Osteocyte (in vitro differentiated cells): ENCODE measurements at regions not wholly inside any gene's neighbourhood (a gene's known extent, or its start where the extent isn't known, plus 50 kb on each side); places are given as distances from the start of the nearest gene placed in this dataset.

ENCODE experiments used
- DNase-seq: peaks from one replicate; pipeline ENCODE4 v3.0.0; 2021; ENCODE audit warnings: mixed read lengths; ENCODE audit not compliant: unreplicated experiment; ENCODE audit errors: extremely low spot score
- H3K27ac Mint-ChIP-seq: one replicate; pipeline ENCODE4 v1.8.0; 2021; ENCODE audit warnings: mild to moderate bottlenecking, mixed read lengths; ENCODE audit not compliant: unreplicated experiment
- H3K27me3 Mint-ChIP-seq: one replicate; pipeline ENCODE4 v1.8.0; 2021; ENCODE audit warnings: mixed read lengths; ENCODE audit not compliant: unreplicated experiment
- H3K36me3 Mint-ChIP-seq: one replicate; pipeline ENCODE4 v1.8.0; 2021; ENCODE audit warnings: mixed read lengths; ENCODE audit not compliant: unreplicated experiment
- H3K4me1 Mint-ChIP-seq: one replicate; pipeline ENCODE4 v1.8.0; 2021; ENCODE audit warnings: mixed read lengths; ENCODE audit not compliant: unreplicated experiment
- H3K4me3 Mint-ChIP-seq: one replicate; pipeline ENCODE4 v1.8.0; 2021; ENCODE audit warnings: mild to moderate bottlenecking, moderate library complexity, mixed read lengths; ENCODE audit not compliant: unreplicated experiment
- H3K9me3 Mint-ChIP-seq: one replicate; pipeline ENCODE4 v1.8.0; 2021; ENCODE audit warnings: mixed read lengths; ENCODE audit not compliant: unreplicated experiment
- TF ChIP-seq, protein P1 (sequence below): fragments of 200-600 bp; sonication (generic); IDR thresholded peaks from 2 replicates; pipeline ENCODE4 v1.5.0; 2021; ENCODE audit warnings: antibody characterized with exemption, mild to moderate bottlenecking, moderate library complexity

DNA sequence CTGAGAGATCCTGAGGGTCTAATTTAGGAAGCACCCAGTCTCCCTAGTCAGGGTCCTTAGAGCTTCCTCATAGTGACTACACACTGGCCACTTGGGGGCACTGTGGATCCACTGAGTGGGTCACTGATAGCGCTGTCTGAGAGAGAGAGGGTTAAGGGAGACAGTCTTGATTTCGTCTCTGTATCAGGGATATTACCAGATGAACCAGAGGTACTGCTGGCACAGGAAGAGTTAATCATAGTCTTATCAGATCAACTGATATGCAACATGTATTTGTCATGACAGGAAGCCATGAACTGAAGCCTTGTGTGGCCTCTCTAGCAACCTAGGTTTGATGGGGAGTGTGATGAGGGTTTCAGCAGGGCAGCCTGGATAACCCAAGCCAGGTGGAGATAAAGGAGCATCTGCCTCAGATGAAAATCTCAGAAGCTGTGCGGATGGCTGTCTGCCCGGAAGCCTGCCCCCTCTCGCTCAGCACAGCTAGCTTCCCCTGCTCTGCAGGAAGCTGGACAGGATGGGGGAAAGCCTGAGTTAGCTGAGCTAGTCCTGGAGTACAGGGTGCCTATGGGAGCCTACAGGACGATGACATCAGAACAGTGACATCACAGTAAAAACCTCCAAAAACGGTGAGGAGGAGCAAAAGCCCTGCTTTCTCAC is 214.0 kb upstream of the PRSS1 start:
- Mint-ChIP-seq H3K36me3 (no peaks in the 10 kb centered on the region), H3K27ac (no peak overlapping the region), H3K4me3 (no peak overlapping the region), H3K4me1 (peaks cover 15% of the 10 kb centered on the region), H3K9me3 (no peaks in the 10 kb centered on the region), H3K27me3 (peaks cover 27% of the 10 kb centered on the region)
- DNase-seq, result peak; percentile 88
- TF ChIP-seq, protein P1, sequence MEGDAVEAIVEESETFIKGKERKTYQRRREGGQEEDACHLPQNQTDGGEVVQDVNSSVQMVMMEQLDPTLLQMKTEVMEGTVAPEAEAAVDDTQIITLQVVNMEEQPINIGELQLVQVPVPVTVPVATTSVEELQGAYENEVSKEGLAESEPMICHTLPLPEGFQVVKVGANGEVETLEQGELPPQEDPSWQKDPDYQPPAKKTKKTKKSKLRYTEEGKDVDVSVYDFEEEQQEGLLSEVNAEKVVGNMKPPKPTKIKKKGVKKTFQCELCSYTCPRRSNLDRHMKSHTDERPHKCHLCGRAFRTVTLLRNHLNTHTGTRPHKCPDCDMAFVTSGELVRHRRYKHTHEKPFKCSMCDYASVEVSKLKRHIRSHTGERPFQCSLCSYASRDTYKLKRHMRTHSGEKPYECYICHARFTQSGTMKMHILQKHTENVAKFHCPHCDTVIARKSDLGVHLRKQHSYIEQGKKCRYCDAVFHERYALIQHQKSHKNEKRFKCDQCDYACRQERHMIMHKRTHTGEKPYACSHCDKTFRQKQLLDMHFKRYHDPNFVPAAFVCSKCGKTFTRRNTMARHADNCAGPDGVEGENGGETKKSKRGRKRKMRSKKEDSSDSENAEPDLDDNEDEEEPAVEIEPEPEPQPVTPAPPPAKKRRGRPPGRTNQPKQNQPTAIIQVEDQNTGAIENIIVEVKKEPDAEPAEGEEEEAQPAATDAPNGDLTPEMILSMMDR, result peak; percentile 98

GRCh38 chr7:142534726-142535122 is 214.5 kb upstream of the PRSS1 start:
- TF ChIP-seq, protein P1, result no peak

GRCh38 chr7:142533920-142534319 is 215.4 kb upstream of the PRSS1 start:
- peaks cover 36% of the 10 kb centered on the region for H3K27me3 Mint-ChIP-seq
- H3K36me3 Mint-ChIP-seq, result no peaks in the 10 kb centered on the region
- no peak overlapping the region for H3K4me3 Mint-ChIP-seq
- DNase-seq, result no peak
- H3K4me1 Mint-ChIP-seq, result peaks cover 6% of the 10 kb centered on the region
- H3K9me3 Mint-ChIP-seq, result no peaks in the 10 kb centered on the region
- TF ChIP-seq, protein P1, result no peak
- H3K27ac Mint-ChIP-seq, result no peak overlapping the region

More at GRCh38 chr7:142534726-142535122, 214.5 kb upstream of the PRSS1 start:
- Mint-ChIP-seq H3K27ac (no peak overlapping the region), H3K9me3 (no peaks in the 10 kb centered on the region), H3K4me1 (peaks cover 10% of the 10 kb centered on the region), H3K4me3 (no peak overlapping the region), H3K27me3 (peaks cover 28% of the 10 kb centered on the region), H3K36me3 (no peaks in the 10 kb centered on the region)
- DNase-seq, result no peak

GRCh38 chr7:142529591-142529990 is 219.7 kb upstream of the PRSS1 start:
- no peak for DNase-seq
- H3K9me3 Mint-ChIP-seq, result no peaks in the 10 kb centered on the region
- no peaks in the 10 kb centered on the region for H3K4me1 Mint-ChIP-seq
- H3K4me3 Mint-ChIP-seq, result no peak overlapping the region
- TF ChIP-seq, protein P1, result no peak
- peaks cover 77% of the 10 kb centered on the region for H3K27me3 Mint-ChIP-seq
- no peak overlapping the region for H3K27ac Mint-ChIP-seq
- no peaks in the 10 kb centered on the region for H3K36me3 Mint-ChIP-seq

DNA sequence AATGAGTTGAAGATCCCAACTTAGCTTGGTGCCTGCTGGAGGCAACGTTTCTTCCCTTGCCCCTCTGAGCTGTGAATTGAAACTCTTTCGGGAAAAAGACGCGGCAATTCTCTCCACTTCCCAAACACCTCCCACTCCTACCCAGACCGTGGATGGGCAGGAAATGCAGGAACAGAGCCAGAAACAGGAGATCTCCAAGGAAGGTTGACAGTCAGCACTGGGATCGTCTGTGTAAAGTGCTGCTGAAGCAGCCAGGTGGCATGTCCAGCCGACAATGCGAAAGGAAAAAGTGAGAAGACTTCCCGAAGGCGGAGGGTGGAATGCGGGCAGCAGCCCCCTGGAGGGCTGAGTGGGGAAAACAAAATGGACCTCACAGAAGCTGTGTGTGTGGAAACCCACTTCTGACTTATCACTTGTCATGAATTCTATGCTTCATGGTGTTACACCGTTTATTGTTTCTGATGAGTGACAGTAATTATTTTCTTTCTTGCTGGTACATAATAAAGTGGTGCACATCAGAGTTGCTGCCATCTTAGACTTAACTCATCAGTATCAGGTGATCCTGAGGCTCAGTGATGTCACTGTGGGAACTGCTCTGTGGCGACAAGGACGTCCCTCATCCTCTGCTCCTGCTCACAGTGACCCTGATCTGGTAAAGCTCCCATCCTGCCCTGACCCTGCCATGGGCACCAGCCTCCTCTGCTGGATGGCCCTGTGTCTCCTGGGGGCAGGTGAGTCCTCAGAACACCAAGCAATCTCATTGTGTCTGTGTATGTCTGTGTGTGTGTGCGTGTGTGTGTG is 220.5 kb upstream of the PRSS1 start:
- H3K4me3 Mint-ChIP-seq, result no peak overlapping the region
- TF ChIP-seq, protein P1, result no peak
- H3K4me1 Mint-ChIP-seq, result no peaks in the 10 kb centered on the region
- H3K27ac Mint-ChIP-seq, result no peak overlapping the region
- H3K27me3 Mint-ChIP-seq, result peaks cover 82% of the 10 kb centered on the region
- no peak for DNase-seq
- H3K36me3 Mint-ChIP-seq, result no peaks in the 10 kb centered on the region
- H3K9me3 Mint-ChIP-seq, result no peaks in the 10 kb centered on the region
